ENCODE measurements at regions not wholly inside any gene's neighbourhood (a gene's known extent, or its start where the extent isn't known, plus 50 kb on each side); places are given as distances from the start of the nearest gene placed in this dataset.

DNA sequence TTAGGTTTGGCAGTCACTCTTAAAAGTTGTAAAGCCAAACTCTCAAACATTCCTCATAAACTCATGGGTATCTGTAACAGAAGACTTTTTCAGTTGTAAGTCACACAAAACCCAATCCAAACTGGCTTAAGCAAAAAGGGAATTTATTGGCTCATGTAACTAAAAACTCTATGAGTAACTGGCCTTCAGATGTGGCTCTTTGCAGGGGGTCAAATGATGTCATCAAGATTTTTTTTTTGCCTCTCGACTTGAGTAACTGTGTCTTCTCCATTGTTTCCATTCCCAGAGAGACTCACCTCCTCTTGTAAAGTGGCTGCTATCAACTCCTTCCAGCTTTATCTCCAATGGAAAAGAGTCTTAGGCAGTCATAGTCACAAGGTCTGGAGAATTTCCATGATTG lies 645.0 kb downstream of the DHX35 start:
- no peak for DNase-seq
- Histone ChIP-seq H3K9me3 (no peaks in the 10 kb centered on the region), H3K27ac (no peak overlapping the region), H3K27me3 (no peaks in the 10 kb centered on the region), H3K4me1 (ENCODE audit: insufficient read depth) (no peaks in the 10 kb centered on the region), H3K4me3 (no peak overlapping the region), H3K36me3 (no peaks in the 10 kb centered on the region)
- no peak for TF ChIP-seq POLR2A (IDR thresholded peaks at IDR 0.05)
- TF ChIP-seq, protein P1, sequence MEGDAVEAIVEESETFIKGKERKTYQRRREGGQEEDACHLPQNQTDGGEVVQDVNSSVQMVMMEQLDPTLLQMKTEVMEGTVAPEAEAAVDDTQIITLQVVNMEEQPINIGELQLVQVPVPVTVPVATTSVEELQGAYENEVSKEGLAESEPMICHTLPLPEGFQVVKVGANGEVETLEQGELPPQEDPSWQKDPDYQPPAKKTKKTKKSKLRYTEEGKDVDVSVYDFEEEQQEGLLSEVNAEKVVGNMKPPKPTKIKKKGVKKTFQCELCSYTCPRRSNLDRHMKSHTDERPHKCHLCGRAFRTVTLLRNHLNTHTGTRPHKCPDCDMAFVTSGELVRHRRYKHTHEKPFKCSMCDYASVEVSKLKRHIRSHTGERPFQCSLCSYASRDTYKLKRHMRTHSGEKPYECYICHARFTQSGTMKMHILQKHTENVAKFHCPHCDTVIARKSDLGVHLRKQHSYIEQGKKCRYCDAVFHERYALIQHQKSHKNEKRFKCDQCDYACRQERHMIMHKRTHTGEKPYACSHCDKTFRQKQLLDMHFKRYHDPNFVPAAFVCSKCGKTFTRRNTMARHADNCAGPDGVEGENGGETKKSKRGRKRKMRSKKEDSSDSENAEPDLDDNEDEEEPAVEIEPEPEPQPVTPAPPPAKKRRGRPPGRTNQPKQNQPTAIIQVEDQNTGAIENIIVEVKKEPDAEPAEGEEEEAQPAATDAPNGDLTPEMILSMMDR (IDR thresholded peaks at IDR 0.05) = no peak
- no peak for TF ChIP-seq EP300 (IDR thresholded peaks at IDR 0.05)
- intact Hi-C loops (cut with DNase I) = no loop called here
- 28 to 49% (median 44%) methylated on average over 1 of the region's 1 CpG for WGBS, 3 donors

DNA sequence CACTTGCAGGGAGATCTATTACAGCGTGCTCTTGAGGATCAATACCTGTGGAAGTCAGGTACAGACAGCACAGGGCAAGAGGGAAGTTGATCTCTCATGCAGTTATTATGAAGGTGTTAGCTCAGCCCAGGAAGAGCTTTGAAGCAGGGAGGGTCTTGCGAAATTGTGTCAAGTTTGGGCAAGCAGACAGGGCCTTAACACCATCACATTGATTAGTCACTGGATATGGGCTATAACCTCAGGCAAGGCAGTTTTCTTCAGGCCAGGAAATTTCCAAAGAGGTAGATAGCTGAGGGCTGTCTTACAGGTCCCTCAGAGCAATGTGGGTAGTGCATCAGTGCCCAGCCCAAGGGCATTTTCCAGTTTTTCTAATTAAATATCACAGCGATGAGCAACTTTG lies 643.8 kb downstream of the DHX35 start:
- WGBS, 3 donors = 58 to 85% (median 81%) methylated on average over 3 of the region's 3 CpGs
- TF ChIP-seq EP300 (IDR thresholded peaks at IDR 0.05) = no peak
- TF ChIP-seq, protein P1 (IDR thresholded peaks at IDR 0.05) = no peak
- Histone ChIP-seq H3K4me3 (no peak overlapping the region), H3K4me1 (ENCODE audit: insufficient read depth) (no peaks in the 10 kb centered on the region), H3K27ac (no peak overlapping the region), H3K27me3 (no peaks in the 10 kb centered on the region), H3K36me3 (no peaks in the 10 kb centered on the region), H3K9me3 (no peaks in the 10 kb centered on the region)
- DNase-seq = no peak
- intact Hi-C loops (cut with DNase I) = no loop called here

DNA sequence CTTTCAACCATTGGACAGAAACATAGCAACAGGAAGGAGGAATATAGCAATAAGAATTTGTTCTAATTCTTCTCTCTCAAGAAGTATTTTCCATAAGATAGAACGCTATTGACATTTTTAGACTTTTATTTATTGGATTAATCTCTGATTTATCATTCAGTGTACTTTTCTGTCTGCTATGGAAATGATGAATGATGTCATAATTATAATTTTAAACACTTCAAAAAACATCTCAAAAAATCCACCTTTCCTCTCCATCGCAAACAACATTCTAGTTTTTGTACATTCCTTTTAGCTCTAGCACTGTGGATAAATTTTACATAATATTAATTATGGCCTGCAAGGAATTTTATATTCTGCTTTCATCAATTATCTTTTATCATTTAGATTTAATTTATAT lies 643.2 kb downstream of the DHX35 start:
- intact Hi-C loops (cut with DNase I) = no loop called here
- WGBS, 3 donors = 88 to 95% (median 93%) methylated on average over 2 of the region's 2 CpGs
- Histone ChIP-seq H3K27ac (no peak overlapping the region), H3K4me1 (ENCODE audit: insufficient read depth) (no peaks in the 10 kb centered on the region), H3K27me3 (no peaks in the 10 kb centered on the region), H3K9me3 (no peaks in the 10 kb centered on the region), H3K36me3 (no peaks in the 10 kb centered on the region), H3K4me3 (no peak overlapping the region)
- no peak for DNase-seq
- TF ChIP-seq EP300 (IDR thresholded peaks at IDR 0.05) (no peak), POLR2A (IDR thresholded peaks at IDR 0.05) (no peak)
- TF ChIP-seq, protein P1 (IDR thresholded peaks at IDR 0.05) = no peak

DNA sequence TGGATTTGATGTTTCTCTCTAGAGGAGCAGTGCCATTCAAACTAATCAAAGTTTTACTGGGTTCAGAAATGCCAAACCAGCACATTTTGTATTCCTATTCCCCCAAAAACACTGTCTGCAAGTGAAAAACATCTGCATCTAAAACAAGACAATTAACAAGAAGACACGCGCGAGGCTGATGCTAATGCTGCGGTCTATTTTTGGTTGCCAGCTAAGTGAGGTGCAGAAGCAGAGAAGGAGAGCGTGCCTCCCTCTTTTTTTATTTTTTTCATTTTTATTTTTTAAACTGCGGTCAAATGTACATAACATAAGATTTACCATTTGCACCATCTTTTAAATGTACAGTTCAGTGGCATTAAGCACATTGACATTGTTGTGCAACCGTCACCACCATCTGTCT lies 641.1 kb downstream of the DHX35 start:
- no peaks in the 10 kb centered on the region for H3K36me3 ChIP-seq
- intact Hi-C loops (cut with DNase I) = no loop called here
- DNase-seq = no peak
- TF ChIP-seq EP300 (IDR thresholded peaks at IDR 0.05) (no peak), POLR2A (IDR thresholded peaks at IDR 0.05) (no peak)
- TF ChIP-seq, protein P1 (IDR thresholded peaks at IDR 0.05) = no peak
- H3K27ac ChIP-seq = no peak overlapping the region
- 90 to 91% (median 90%) methylated on average over 7 of the region's 7 CpGs for WGBS, 3 donors
- no peak overlapping the region for H3K4me3 ChIP-seq
- no peaks in the 10 kb centered on the region for H3K9me3 ChIP-seq
- H3K4me1 ChIP-seq (ENCODE audit: insufficient read depth) = no peaks in the 10 kb centered on the region
- H3K27me3 ChIP-seq = no peaks in the 10 kb centered on the region

DNA sequence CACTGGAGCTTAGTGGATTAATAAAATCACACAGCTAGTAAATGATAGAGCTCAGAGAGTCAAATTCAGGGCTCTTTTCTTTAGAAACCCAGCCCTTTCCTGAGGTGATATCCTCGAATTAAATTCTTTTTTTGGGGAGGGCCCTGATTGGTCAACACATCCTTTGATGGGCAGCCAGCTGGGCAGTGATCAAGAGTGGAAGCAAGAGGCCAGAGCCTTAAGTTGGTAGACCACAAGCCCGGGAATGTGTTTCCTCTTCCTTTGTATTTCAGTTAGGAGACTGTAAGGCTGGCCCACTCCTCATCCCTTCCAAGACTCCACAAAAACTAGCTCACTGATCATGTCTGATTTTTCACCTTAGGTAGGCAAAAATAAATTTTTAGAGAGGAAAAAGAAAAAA lies 640.5 kb downstream of the DHX35 start:
- H3K4me3 ChIP-seq = no peak overlapping the region
- H3K27ac ChIP-seq = no peak overlapping the region
- H3K27me3 ChIP-seq = no peaks in the 10 kb centered on the region
- no peak for TF ChIP-seq POLR2A (IDR thresholded peaks at IDR 0.05)
- TF ChIP-seq, protein P1 (IDR thresholded peaks at IDR 0.05) = no peak
- TF ChIP-seq EP300 (IDR thresholded peaks at IDR 0.05) = no peak
- H3K9me3 ChIP-seq = no peaks in the 10 kb centered on the region
- WGBS, 3 donors = 51 to 66% (median 55%) methylated on average over 2 of the region's 2 CpGs
- DNase-seq = no peak
- H3K4me1 ChIP-seq (ENCODE audit: insufficient read depth) = no peaks in the 10 kb centered on the region
- intact Hi-C loops (cut with DNase I) = no loop called here
- H3K36me3 ChIP-seq = no peaks in the 10 kb centered on the region

All from ovary (tissue), 7 donors.